SK-N-SH (cell line): ENCODE measurements at regions not wholly inside any gene's neighbourhood (a gene's known extent, or its start where the extent isn't known, plus 50 kb on each side); places are given as distances from the start of the nearest gene placed in this dataset.

ENCODE experiments used
- CTCF ChIA-PET: fragments of 300-600, 350-600 bp; formaldehyde crosslinking; extraction: SDS; loops from one replicate; lab custom pipeline; 2021; lab: Yijun Ruan, JAX
- POLR2A ChIA-PET: fragments of 350-600 bp; sonication (Branson Sonifier 250); formaldehyde crosslinking; extraction: SDS; loops from one replicate; lab custom pipeline; 2020; ENCODE audit warnings: antibody characterized with exemption, inconsistent platforms; lab: Yijun Ruan, JAX
- DNase-seq: peaks from one replicate; pipeline ENCODE4 v3.0.0; 2012
- H2AFZ ChIP-seq: fragments of 200-600 bp; sonication (generic); 2 replicates; pipeline ENCODE4 v1.8.1; 2016; ENCODE audit warnings: antibody characterized with exemption, mild to moderate bottlenecking, low read depth
- H3F3A ChIP-seq: fragments of 200-600 bp; sonication (generic); replicated peaks from 2 replicates; pipeline ENCODE3; 2016; ENCODE audit warnings: antibody characterized with exemption, mild to moderate bottlenecking; ENCODE audit not compliant: insufficient read depth
- H3K27ac ChIP-seq, 2 experiments: fragments of 200-500 bp in 1 of 2; fragments of 200-600 bp in 1 of 2; sonication (Bioruptor generic) in 1 of 2; sonication (generic), shearing (Covaris generic) in 1 of 2; 2 replicates each; pipeline versions ENCODE4 v1.5.1 to v1.6.1; 2014 to 2016; ENCODE audit warnings: low read depth in 2 of 2, inconsistent platforms in 1 of 2, low read length in 1 of 2, mild to moderate bottlenecking in 1 of 2, mixed read lengths in 1 of 2
- H3K27me3 ChIP-seq: fragments of 200-600 bp; sonication (generic), shearing (Covaris generic); 2 replicates; pipeline ENCODE4 v1.6.1; 2016; ENCODE audit warnings: mixed run types; ENCODE audit not compliant: insufficient read depth
- H3K36me3 ChIP-seq, 2 experiments: fragments of 200-500 bp in 1 of 2; fragments of 200-600 bp in 1 of 2; sonication (Bioruptor generic) in 1 of 2; sonication (generic) in 1 of 2; replicated peaks in 1 of 2; 2 replicates each; pipeline versions ENCODE3 to v1.5.1; 2014 to 2016; ENCODE audit warnings: low read length in 1 of 2, mild to moderate bottlenecking in 1 of 2; ENCODE audit not compliant: insufficient read depth in 2 of 2, control insufficient read depth in 1 of 2
- H3K4me1 ChIP-seq, 2 experiments: fragments of 200-500 bp in 1 of 2; fragments of 200-600 bp in 1 of 2; sonication (Bioruptor generic) in 1 of 2; sonication (generic), shearing (Covaris generic) in 1 of 2; 2 replicates each; pipeline versions ENCODE4 v1.5.1 to v1.6.1; 2014 to 2016; ENCODE audit warnings: low read depth in 1 of 2, low read length in 1 of 2, mixed run types in 1 of 2; ENCODE audit not compliant: insufficient read depth in 2 of 2, control insufficient read depth in 1 of 2
- H3K4me2 ChIP-seq: fragments of 200-600 bp; sonication (generic), shearing (Covaris generic); 2 replicates; pipeline ENCODE4 v1.6.1; 2017; ENCODE audit warnings: mixed run types
- H3K4me3 ChIP-seq, 2 experiments: fragments of 200-500 bp in 1 of 2; fragments of 200-600 bp in 1 of 2; sonication (Bioruptor generic) in 1 of 2; sonication (generic), shearing (Covaris generic) in 1 of 2; 2 replicates each; pipeline versions ENCODE4 v1.5.1 to v1.8.1; 2014 to 2016; ENCODE audit warnings: low read depth in 2 of 2, inconsistent platforms in 1 of 2, low read length in 1 of 2, mild to moderate bottlenecking in 1 of 2, mixed read lengths in 1 of 2, moderate library complexity in 1 of 2
- H3K79me2 ChIP-seq: fragments of 200-600 bp; sonication (generic); 2 replicates; pipeline ENCODE4 v1.8.1; 2017; ENCODE audit warnings: mild to moderate bottlenecking; ENCODE audit not compliant: insufficient read depth
- H3K9ac ChIP-seq: fragments of 200-600 bp; sonication (generic); 2 replicates; pipeline ENCODE4 v1.6.1; 2017; ENCODE audit warnings: mixed run types
- H3K9me2 ChIP-seq: fragments of 200-600 bp; sonication (generic); 2 replicates; pipeline ENCODE4 v1.6.1; 2017; ENCODE audit warnings: mixed run types
- H3K9me3 ChIP-seq: fragments of 200-600 bp; sonication (generic); 2 replicates; pipeline ENCODE4 v1.6.1; 2017; ENCODE audit warnings: mixed run types, mild to moderate bottlenecking, moderate library complexity
- H4K20me1 ChIP-seq: fragments of 200-600 bp; sonication (generic); 2 replicates; pipeline ENCODE4 v1.6.1; 2017; ENCODE audit warnings: mild to moderate bottlenecking, mixed run types; ENCODE audit not compliant: insufficient read depth
- CTCF ChIP-seq: fragments of 200-600 bp; sonication (generic); IDR thresholded peaks from 2 replicates; pipeline ENCODE4 v1.6.1; 2017; ENCODE audit warnings: antibody characterized with exemption, mild to moderate bottlenecking, moderate library complexity
- EZH2phosphoT487 ChIP-seq: fragments of 200-600 bp; sonication (generic); IDR thresholded peaks from 2 replicates; pipeline ENCODE4 v1.6.1; 2017; ENCODE audit warnings: low read depth, mixed run types, mild to moderate bottlenecking, antibody characterized with exemption, moderate library complexity, borderline replicate concordance
- MAX ChIP-seq: IDR thresholded peaks from 2 replicates; pipeline ENCODE4 v1.4.0; 2012; ENCODE audit warnings: low read depth
- MXI1 ChIP-seq: IDR thresholded peaks from 2 replicates; pipeline ENCODE4 v1.6.1; 2012; ENCODE audit warnings: mild to moderate bottlenecking, low read depth, low read length, improper control_type of control experiment
- NRF1 ChIP-seq: IDR thresholded peaks from 2 replicates; pipeline ENCODE4 v1.6.1; 2012; ENCODE audit warnings: low read depth, mild to moderate bottlenecking, low read length
- PBX3 ChIP-seq: IDR thresholded peaks from 2 replicates; pipeline ENCODE4; 2012
- REST ChIP-seq: IDR thresholded peaks from 2 replicates; pipeline ENCODE4 v1.6.1; 2012; ENCODE audit warnings: mild to moderate bottlenecking, low read depth, low read length, moderate library complexity
- SIN3A ChIP-seq: IDR thresholded peaks from 2 replicates; pipeline ENCODE4 v1.6.1; 2012; ENCODE audit warnings: low read depth, mild to moderate bottlenecking, low read length, moderate library complexity, borderline replicate concordance
- USF2 ChIP-seq: fragments of 150-350 bp; IDR thresholded peaks from 2 replicates; pipeline ENCODE4 v1.6.1; 2017; ENCODE audit warnings: antibody characterized with exemption, low read length, low read depth, borderline replicate concordance
- WGBS: methylation state at CpG from one replicate; pipeline ENCODE4 v1.1.6; 2017; ENCODE audit warnings: low lambda C conversion rate; 5-methylcytosine and 5-hydroxymethylcytosine counted together

- Histone ChIP-seq H3F3A (no peaks in the 10 kb centered on the region), H3K4me2 (no peak overlapping the region), H3K79me2 (no peaks in the 10 kb centered on the region), H2AFZ (no peak overlapping the region), H3K9ac (no peak overlapping the region), H3K4me1 (no peaks in the 10 kb centered on the region), H3K36me3 (no peaks in the 10 kb centered on the region), H3K9me2 (no peaks in the 10 kb centered on the region), H3K4me3 (no peak overlapping the region), H3K27ac (no peak overlapping the region), H4K20me1 (no peaks in the 10 kb centered on the region), H3K27me3 (no peaks in the 10 kb centered on the region), H3K9me3 (no peaks in the 10 kb centered on the region)
- ChIA-PET CTCF (no interaction called here), POLR2A (no interaction called here)
- TF ChIP-seq NRF1 (no peak), SIN3A (no peak), EZH2phosphoT487 (no peak)
- WGBS: 0% methylated on average over 4 of the region's 4 CpGs
- no peak for DNase-seq
Measured at GRCh38 chr12:66739940-66740651, 61.2 kb upstream of the GRIP1 start.

- Histone ChIP-seq H3K79me2 (no peaks in the 10 kb centered on the region), H3K27me3 (no peaks in the 10 kb centered on the region), H3K9me2 (no peaks in the 10 kb centered on the region), H3K4me1 (no peaks in the 10 kb centered on the region), H3K9me3 (no peaks in the 10 kb centered on the region), H3K4me3 (no peak overlapping the region), H3F3A (no peaks in the 10 kb centered on the region), H3K27ac (no peak overlapping the region), H3K36me3 (no peaks in the 10 kb centered on the region), H3K9ac (no peak overlapping the region), H3K4me2 (no peak overlapping the region), H2AFZ (no peak overlapping the region), H4K20me1 (no peaks in the 10 kb centered on the region)
- WGBS: 0% methylated on average over 2 of the region's 2 CpGs
- no peak for TF ChIP-seq MAX
- DNase-seq: no peak
- ChIA-PET CTCF (no interaction called here), POLR2A (no interaction called here)
Measured at GRCh38 chr12:66740732-66741131, 61.9 kb upstream of the GRIP1 start.

GRCh38 chr12:66741919-66742318 is 63.0 kb upstream of the GRIP1 start:
- ChIA-PET CTCF (no interaction called here), POLR2A (no interaction called here)
- Histone ChIP-seq H3K27me3 (no peaks in the 10 kb centered on the region), H3K4me1 (no peaks in the 10 kb centered on the region), H3K4me2 (no peak overlapping the region), H3K79me2 (no peaks in the 10 kb centered on the region), H3K36me3 (no peaks in the 10 kb centered on the region), H4K20me1 (no peaks in the 10 kb centered on the region), H3K4me3 (no peak overlapping the region), H3K9me3 (no peaks in the 10 kb centered on the region), H3F3A (no peaks in the 10 kb centered on the region), H2AFZ (no peak overlapping the region), H3K27ac (no peak overlapping the region), H3K9me2 (no peaks in the 10 kb centered on the region), H3K9ac (no peak overlapping the region)
- DNase-seq: no peak
- TF ChIP-seq CTCF (no peak), MXI1 (no peak), REST (no peak), SIN3A (no peak), EZH2phosphoT487 (no peak), USF2 (no peak), PBX3 (no peak)
